HL-60 (cell line): ENCODE measurements at regions not wholly inside any gene's neighbourhood (a gene's known extent, or its start where the extent isn't known, plus 50 kb on each side); places are given as distances from the start of the nearest gene placed in this dataset.

ENCODE experiments used
- DNase-seq, 2 experiments: peaks; one replicate each; pipeline ENCODE4 v3.0.0-alpha.2; 2010 to 2020; ENCODE audit warnings: low read depth in 1 of 2, low spot score in 1 of 2
- H3K27ac ChIP-seq: fragments of 250-450 bp; sonication (Bioruptor Pico); replicated peaks from 2 replicates; pipeline ENCODE4 v1.5.1; 2020; ENCODE audit warnings: mild to moderate bottlenecking, moderate library complexity
- H3K27me3 ChIP-seq: fragments of 250-450 bp; sonication (Bioruptor Pico); 2 replicates; pipeline ENCODE4 v1.5.1; 2021; ENCODE audit warnings: mild to moderate bottlenecking, moderate library complexity; ENCODE audit not compliant: insufficient read depth, poor library complexity, severe bottlenecking
- H3K4me3 ChIP-seq: replicated peaks from 2 replicates; pipeline ENCODE4 v1.5.1; 2011; ENCODE audit warnings: mild to moderate bottlenecking, control low read depth, low read length; ENCODE audit not compliant: insufficient read depth
- CTCF ChIP-seq: IDR thresholded peaks from one replicate; pipeline ENCODE4 v1.5.1; 2011; ENCODE audit warnings: low read length, control low read depth, inconsistent platforms; ENCODE audit not compliant: insufficient read depth
- GABPA ChIP-seq: IDR thresholded peaks from 2 replicates; pipeline ENCODE4 v1.6.1; 2012; ENCODE audit warnings: low read depth
- POLR2AphosphoS5 ChIP-seq: IDR thresholded peaks from 2 replicates; pipeline ENCODE4 v1.6.1; 2012; ENCODE audit warnings: low read depth
- SPI1 ChIP-seq: IDR thresholded peaks from 2 replicates; pipeline ENCODE4 v1.6.1; 2012; ENCODE audit warnings: low read depth, mild to moderate bottlenecking, borderline replicate concordance
- TF ChIP-seq, protein P1 (sequence below): IDR thresholded peaks from 2 replicates; pipeline ENCODE4 v1.6.1; 2012; ENCODE audit warnings: low read depth; ENCODE audit not compliant: insufficient replicate concordance

DNA sequence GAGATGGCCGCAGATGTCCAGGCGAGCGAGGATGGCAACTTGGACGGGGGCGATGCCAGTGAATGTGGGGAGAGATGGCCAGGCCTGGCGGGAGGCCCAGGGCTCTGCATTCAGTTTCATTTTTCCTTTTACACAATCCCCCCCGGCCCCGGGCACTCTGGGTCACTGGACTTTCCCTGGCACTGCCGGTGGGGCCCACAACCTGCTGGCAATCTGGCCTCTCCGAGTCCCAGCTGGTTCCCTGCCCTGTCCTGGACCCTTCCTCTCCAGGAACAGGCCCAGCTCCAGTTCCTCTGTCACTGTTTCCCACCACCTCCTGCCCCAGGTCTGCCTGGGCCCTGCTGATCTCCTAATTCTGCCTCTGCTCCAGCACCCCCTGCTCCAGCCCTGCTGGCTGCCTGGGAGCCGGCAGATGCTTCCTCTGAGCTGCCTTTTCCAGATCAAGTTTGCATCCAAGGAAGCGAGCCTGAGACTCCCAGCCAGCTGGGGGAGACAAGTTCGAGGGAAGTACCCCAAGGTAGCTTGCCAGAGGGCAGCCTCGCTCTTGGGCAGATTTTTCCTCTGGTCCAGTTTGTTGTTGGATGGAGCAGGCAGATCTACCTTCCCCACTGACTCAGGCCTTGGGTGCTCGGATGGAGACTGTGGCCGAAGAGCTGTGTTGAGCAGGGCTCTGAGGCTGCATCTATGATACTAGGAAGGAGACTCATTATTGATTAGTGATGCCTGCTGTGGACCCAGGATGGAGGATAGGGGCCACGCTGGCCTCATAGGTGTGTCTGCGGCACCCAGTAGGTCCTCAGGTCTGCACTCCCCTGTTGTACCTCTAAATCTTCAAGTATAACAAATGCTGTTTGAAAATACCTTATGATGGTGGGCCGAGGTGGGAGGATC is 83.2 kb downstream of the CEBPB start:
- Histone ChIP-seq H3K4me3 (no peak overlapping the region), H3K27ac (peak overlapping the region; percentile 76), H3K27me3 (no peaks in the 10 kb centered on the region)
- TF ChIP-seq POLR2AphosphoS5 (no peak), SPI1 (no peak), GABPA (no peak), CTCF (no peak)
- TF ChIP-seq, protein P1, sequence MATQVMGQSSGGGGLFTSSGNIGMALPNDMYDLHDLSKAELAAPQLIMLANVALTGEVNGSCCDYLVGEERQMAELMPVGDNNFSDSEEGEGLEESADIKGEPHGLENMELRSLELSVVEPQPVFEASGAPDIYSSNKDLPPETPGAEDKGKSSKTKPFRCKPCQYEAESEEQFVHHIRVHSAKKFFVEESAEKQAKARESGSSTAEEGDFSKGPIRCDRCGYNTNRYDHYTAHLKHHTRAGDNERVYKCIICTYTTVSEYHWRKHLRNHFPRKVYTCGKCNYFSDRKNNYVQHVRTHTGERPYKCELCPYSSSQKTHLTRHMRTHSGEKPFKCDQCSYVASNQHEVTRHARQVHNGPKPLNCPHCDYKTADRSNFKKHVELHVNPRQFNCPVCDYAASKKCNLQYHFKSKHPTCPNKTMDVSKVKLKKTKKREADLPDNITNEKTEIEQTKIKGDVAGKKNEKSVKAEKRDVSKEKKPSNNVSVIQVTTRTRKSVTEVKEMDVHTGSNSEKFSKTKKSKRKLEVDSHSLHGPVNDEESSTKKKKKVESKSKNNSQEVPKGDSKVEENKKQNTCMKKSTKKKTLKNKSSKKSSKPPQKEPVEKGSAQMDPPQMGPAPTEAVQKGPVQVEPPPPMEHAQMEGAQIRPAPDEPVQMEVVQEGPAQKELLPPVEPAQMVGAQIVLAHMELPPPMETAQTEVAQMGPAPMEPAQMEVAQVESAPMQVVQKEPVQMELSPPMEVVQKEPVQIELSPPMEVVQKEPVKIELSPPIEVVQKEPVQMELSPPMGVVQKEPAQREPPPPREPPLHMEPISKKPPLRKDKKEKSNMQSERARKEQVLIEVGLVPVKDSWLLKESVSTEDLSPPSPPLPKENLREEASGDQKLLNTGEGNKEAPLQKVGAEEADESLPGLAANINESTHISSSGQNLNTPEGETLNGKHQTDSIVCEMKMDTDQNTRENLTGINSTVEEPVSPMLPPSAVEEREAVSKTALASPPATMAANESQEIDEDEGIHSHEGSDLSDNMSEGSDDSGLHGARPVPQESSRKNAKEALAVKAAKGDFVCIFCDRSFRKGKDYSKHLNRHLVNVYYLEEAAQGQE = no peak
- peak in 1 of 2 experiments; percentile 24 for DNase-seq

DNA sequence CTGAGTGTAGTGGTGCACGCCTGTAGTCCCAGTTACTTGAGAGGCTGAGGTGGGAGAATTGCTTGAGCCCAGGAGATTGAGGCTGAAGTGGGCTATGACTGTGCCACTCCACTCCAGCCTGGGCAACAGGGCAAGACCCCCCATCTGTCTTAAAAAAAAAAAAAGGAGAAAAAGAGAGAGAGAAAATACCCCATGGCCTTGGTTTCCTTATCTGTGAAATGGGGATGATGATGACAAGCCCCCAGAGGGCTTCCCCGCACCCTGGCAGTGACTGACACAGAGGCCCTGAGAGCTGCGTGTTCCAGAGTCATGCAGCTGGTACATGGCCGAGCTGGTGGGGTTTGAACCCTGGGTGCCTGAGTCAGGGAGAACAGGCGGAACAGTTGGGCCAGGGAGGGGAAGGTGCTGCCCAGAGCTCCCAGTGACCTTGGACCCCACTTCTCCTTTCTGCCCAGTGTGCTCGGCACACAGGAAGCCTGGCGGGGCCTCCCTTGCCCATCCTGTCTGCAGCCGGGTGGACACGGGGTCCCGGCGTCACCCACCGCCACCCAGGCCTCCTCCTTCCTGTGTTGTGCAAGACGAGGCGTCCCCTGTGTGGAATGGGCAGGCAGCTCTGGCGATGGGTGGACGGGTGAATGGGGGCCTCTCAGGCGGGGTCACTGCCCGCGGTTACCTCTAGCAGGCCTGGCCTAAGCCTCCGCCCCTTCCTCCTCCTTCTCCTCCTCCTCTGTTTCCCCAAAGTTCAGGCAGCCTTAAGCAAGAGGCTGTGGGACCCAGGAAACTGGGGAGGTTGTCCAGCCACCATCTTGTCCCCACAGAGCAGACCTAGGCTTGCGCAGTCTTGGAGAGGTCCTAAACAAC is 84.2 kb downstream of the CEBPB start:
- peak; percentile 39 for TF ChIP-seq POLR2AphosphoS5
- TF ChIP-seq SPI1 = peak; percentile 78
- no peak for TF ChIP-seq GABPA
- TF ChIP-seq, protein P1 = no peak
- no peak for TF ChIP-seq CTCF
- no peaks in the 10 kb centered on the region for H3K27me3 ChIP-seq
- DNase-seq = peak; percentile 86 to 99
- H3K4me3 ChIP-seq = no peak overlapping the region
- H3K27ac ChIP-seq = peak overlapping the region; percentile 76

GRCh38 chr20:50276119-50277063 is 85.8 kb downstream of the CEBPB start:
- DNase-seq = peak; percentile 88 to 89
- Histone ChIP-seq H3K27me3 (no peaks in the 10 kb centered on the region), H3K27ac (peak overlapping the region; percentile 76), H3K4me3 (peak overlapping the region; percentile 28)
- TF ChIP-seq, protein P1 = no peak
- TF ChIP-seq GABPA (no peak), SPI1 (peak; percentile 46; the same call in 1 of the 2 replicates), CTCF (no peak), POLR2AphosphoS5 (peak; percentile 56; the same call in 1 of the 2 replicates)
